LoVo (cell line): ENCODE measurements at regions not wholly inside any gene's neighbourhood (a gene's known extent, or its start where the extent isn't known, plus 50 kb on each side); places are given as distances from the start of the nearest gene placed in this dataset.

Experiments used
- DNase-seq: peaks from one replicate; pipeline ENCODE4 v3.0.0-alpha.2; 2016; ENCODE audit warnings: low spot score

DNA sequence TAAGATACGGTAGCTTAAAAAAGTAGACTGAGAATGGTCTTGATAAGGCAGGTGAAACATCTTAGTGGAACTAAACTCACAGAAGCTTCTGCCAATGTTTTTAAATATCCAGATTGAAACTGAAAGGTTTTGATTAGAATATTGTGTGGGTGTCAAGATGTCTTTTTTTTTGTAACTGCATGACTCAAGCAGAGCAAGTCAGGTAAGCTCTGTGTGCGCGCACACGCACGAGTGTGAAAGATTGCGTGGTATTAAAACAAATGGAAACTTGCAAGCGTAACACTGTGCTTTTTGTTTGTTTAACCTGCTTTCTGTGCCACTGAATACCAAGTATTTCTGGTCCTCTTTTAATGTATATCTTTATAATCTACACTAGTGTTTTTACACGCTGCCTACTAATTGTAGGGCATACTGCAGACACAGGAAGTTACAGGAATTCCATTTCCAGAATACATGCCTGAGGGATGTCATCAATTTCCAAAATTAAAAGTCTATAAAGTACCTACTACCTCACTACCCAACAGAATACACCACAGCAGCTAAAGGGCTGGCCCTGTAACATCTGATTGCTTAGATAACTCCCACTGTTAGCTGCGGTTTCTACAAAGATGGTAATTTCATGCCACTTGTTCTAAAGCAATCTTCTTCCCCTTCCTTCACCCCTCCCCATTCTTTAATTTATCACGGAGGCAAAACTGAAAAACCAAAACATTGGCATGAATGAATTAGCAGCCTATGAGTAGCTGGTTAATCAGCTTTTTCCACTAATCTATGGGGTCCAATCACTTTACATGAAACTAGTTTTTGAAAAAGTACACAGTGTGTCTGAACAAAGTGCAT is 472.8 kb downstream of the SHQ1 start:
- no peak for DNase-seq

DNA sequence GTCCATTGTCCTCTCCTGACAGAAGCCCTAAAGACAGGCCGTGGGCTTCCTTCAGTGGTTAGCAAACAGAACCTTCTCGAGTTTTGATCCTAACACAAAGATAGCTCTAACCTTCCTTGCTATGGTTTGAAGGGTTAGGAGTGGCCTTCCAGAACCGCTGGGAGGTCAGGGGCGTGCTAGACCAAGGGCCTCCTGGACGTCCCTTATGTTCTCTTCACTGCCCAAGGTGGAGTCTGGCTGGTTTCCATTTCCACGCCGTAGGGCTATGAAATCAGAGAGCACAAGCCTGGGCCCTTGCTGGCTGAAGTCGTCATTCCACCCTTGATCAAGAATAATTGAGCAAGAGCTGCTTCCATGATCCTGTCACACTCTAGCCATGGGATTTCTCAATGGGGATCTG is 475.1 kb downstream of the SHQ1 start:
- no peak for DNase-seq

DNA sequence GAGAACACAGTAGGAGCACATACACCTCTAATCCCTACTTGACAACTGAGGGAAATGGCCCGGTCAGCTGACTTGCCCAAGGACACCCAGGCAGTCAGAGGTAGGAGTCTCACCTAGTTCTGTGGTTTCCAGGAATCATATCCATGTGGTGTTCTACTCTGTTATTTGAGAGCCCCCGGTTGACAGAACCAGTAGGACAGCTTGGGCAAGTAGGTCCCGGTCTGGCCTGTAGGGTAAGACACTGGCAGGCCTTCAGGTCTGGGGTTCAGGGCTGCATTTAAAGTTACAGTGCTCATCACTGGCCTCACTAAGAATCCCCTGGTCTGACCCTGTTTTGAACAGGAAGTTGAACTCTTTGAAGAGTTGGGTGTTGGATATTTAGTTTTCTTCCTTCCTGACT is 476.1 kb downstream of the SHQ1 start:
- no peak for DNase-seq

DNA sequence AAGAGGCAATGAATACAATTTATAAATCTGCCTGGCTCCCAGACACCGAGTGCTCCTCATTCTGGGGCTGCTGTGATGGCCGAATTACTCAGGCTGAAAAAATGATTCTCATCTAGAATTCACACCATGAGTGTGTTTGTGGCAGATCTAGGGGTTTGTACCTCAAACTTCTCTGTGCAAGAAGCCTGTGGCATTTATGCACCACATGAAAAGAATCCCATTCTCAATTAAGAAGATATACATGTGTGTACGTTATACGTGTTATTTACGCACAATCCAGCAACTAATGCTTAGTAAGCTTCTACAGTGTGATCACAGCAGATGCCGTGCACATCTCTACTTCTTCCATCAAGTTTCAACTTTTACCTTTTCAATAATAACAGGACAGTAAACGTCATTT is 476.8 kb downstream of the SHQ1 start:
- no peak for DNase-seq

DNA sequence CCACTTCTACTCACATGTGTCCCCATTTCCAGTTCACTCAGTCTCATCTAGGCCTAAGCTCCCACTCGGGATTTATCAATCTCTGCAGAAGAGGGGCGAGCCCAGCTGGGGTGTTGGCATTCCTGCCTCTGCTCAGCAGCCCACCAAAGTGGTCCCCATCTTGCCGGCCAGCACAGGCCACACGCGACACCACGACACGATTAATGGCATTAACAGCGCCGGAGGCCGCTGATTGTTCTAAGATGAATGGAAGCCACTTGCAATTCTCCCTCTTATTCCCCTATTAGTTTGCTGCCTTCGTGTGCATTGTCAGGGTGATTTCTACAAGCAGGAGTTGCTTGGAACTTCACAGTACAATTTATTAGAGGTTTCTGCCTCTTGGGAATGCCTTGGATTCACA is 477.3 kb downstream of the SHQ1 start:
- no peak for DNase-seq

DNA sequence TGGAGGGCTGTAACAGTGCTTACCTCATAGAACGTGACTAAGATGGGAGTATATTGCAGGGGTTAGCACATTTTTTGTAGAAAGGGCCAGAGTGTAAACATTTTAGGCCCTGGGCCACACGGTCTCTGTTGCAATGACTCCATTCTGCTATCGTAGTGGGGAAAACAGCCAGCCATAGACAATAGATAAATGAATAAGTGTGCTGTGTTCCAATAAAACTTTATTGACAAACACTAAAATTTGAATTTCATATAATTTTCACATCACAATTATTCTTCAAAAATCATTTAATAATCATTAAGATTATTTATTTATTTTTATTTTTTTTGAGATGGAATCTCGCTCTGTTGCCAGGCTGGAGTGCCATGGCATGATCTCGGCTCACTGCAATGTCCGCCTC is 478.6 kb downstream of the SHQ1 start:
- no peak for DNase-seq

DNA sequence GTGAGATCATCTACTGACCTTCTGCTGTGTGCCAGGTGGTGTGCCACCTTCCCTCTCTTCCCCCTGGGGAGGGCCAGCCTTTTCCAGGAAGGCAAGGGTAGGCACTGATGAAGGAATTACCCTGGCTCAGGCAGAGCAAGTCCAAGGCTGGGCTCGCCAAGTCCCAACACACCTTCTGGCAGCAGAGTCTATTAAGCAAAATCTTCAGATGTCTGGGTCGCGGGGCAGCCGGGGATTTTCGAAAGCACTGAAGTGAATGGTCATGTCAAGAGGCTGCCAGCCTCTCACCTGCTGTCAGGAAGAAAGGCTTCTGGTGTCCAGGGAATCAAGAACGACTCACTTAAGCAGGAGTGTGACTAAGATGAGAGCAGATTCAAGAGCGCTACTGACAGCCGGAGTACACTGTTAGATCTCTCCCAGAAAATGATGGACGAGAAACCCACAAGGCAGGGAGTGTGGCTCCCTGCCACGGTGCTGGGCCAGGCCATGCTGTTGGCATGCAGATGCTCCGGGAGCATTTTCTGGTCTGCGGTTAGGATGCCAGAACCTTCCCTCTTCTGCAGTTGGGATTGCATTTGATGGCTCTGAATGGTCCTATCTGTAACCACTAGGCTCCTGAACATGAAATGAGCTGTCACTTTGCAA is 479.8 kb downstream of the SHQ1 start:
- DNase-seq = no peak

DNA sequence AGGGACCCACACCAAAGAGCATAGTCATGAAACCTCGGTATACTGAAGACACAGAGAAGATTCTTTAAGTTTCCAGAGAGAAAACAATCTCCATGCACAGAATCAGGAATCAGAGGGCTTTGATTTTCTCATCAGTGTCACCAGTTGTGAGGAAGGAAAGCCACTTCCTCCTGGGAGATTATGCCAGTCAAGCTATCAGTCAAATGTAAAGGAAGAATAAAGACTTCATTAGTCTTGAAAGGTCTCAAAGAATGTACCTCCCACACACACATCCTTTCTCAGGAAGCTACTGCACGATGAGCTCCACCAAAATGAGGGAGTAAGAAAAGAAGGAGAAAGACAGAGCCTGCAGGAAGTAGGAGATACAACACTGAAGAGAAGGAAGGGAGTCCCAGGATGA is 486.3 kb downstream of the SHQ1 start:
- DNase-seq = no peak

DNA sequence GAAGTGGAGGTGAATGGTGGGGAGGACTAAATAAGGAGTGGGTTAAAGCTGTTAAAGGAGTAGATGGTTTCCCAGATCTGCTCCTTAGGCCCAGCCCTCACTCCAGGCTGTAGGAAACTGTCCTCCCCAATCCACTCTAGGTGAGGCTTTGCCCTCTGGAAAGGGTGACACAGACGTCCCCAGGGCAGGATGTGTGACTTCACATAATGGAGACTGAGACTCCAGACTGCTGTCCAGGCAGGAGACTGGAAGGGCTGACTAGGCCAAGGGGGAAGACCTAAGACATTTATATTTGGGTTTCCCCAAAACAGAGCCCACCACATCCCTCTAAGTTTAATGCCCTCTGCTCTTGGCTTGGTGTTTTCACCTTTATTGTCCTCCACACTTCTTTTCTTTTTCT is 488.5 kb downstream of the SHQ1 start:
- DNase-seq = no peak

DNA sequence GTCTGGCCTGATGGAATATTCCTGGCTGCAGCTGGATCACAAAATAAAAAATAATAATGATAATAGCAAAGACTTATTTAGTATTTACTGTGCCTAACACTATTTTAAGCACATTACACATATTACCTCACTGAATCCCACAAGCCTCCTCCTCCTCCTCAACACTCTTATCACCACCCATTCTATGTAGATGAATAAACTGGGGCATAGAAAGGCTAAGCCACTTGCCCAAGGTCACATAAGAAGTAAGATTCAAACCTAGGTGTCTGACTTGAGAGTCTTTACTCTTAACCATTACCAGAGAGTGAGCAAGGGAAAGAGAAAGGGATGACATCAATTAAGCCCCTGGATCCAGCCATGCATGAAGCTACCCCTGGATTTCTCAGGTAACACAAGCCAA is 493.1 kb downstream of the SHQ1 start:
- no peak for DNase-seq

DNA sequence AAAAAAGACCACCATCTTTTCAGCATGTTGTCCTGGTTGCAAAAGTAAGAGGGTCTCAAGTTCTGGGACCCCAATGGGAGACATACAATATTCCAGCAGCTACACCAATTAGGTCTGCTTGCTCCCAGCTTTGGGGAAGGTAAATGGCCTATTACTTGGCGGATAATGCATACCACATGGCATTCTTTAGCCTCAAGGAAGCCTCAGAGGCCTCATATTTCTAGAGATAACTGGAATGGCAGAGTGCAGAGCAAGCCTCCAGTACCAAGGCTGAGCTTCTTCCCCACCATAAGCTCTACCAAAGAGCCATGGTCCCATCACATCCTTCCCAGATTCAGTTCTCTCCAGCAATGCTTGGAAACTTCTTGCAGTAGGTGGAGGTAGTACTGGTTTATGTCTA is 493.8 kb downstream of the SHQ1 start:
- DNase-seq = no peak

DNA sequence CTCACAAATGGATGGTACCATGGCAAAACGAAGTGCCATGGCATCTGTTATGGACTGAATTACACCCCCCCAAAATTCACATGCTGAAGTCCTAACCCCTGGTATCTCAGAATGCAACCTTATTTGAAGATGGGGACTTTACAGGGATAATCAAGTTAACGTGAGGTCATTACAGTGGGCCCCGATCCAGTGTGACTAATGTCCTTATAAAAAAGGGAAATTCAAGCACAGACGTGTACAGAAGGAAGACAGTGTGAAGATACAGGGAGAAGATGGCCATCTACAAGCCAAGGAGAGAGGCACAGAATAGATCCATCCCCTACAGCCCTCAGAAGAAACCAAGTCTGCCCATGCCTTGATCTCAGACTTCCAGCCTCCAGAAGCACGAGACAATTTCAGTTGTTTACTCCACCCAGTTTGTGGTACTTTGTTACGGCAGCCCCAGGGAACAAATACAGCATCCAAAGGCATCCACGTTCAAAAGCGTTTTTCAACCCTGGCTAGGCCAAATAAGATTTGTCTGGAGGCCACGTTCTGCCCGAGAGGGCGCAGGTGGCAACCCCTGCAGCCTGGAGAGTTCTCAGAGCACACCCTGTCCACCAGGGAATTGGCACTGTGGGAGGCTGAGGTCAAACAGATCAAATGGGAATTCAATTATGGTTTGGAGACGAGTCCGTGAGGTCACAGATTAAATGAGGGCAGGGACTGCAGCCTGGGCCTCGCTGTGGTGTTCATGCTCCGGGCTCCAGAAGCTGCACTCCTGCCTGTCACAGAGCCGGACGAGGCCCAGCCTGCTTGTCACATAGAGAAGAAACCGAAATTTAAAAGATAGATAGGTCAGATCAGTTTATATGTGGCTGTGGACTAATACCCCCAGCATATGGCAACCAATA is 494.8 kb downstream of the SHQ1 start:
- no peak for DNase-seq

DNA sequence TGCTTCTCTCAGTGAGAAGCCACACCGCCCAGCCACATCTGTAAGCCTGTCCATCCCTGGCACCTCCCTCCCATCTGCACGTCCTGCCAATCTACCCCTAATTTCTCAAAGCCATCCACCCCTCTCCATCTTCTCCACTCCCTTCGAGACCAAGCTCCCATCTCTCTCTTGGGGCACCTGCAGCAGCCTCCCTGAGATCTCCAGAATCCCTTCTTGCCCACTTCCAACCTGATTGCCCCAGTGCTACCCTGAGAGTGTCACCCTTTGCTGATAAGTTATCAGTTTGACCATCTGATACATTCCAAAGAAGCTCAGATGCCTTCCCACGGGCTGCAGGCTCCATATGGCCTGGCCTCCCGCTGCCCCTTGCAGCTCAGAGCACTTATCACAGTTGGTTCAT is 496.1 kb downstream of the SHQ1 start:
- DNase-seq = no peak

DNA sequence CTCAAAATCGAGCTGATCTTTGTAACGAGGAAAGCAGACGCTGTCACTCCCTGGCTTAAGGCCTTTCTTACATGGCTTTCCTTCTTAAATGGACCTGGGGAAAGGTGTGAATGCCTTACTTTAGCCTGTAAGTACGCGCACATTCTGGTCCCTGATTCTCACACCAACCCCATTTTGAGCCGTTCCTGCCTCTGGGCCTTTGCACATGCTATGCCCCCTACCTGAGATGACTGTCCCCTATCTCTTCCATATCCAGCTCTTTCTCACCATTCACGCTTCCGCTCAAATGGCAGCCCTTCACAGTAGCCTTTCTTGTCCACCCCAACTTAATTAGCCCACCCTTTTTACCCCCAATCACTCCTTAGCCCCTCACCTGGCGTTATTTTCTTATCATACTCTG is 496.7 kb downstream of the SHQ1 start:
- DNase-seq = no peak

DNA sequence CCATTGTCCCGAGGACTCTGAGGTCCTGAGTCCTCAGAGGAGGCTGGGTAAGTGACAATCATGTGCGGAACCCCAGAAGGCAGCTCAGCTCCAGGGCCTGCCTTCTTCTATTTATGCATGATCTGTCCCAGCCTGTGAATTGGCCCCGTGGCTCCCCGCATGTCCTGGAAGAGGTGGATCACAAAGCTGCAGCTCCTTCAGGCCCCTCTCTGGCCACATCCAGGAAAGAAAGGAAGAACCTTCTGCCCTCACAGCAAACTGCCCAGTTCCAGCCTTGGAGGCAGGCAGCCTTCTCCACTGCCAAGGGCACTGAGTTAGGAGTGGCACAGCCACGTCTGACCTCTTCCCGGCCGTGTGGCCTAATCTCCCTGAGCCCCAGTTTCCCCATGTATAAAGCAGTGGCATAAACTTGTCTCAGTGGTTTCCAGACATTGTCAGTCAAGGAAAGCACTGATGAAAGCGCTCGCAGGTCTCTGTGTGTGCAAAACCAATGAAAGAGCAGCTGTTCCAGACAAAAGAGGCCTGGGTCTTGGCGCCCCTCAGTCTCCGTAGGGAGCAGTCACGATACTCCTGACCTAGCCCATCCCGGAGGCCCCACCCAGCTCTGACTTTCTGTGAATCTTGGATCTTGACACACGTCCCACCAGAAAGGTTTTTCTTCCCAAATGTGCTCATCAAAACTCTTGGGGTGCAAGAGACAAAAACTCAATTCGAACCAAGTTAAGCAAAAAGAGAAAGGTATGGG is 497.3 kb downstream of the SHQ1 start:
- DNase-seq = no peak

DNA sequence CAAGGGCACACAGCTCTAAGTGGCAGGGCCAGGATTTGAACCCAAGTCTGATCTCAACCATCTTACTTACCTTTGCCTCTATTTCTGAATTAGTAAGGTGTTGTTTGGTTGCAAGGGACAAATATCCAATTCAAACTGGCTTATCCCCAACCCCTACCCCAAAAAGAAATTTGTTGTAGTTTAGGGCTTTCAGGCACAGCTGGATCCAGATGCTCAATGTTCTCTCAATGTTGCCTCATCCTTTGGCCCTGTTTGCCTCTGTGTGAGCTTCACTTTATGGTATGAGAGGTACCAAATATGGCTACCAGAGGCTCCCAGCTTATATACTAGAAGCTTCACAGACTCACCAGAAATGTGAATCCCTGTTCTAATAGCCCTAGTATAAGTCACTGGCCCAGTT is 499.9 kb downstream of the SHQ1 start:
- no peak for DNase-seq

DNA sequence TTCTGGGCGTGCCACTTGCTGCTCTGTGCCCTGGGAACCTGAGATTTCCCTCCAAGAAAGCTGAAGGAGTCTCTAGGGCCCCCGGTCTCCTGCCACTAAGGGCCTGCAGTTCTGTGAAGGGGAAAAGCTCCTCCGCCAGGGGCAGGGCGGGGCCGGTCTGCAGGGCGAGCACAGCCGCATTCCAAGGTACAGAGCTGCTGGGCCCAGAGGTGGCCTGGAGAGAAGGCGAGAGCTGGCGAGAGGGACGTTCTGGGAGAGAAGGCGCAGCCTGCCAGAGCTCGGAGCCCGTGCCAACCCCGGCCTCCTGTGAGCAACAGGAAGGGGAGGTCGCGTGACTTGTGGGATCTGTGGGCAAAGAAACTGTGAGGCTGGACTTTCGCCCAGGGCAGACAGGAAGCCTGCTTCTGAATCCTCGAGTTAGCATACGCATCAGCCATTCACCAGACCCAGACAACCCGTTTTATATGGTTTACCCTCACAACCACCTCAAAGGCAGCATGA is 500.4 kb downstream of the SHQ1 start:
- peak; percentile 62 for DNase-seq

DNA sequence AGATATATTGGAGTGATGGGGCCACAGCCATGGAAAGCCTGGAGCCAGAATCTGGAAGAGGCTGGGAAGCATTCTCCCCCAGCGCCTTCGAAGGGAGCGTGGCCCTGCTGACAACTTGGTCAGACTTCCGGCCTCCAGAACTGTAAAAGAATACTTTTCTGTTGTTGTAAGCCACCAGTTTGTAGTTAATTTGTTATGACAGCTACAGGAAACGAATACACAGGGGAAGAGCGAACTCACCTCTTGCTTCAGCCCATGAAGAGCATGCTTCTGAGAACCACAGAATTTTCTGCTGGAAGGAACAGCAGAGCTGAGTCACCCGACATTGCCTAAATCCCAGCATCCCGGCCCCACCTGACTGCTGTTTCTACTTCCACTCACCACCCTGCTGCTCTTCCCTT is 501.7 kb downstream of the SHQ1 start:
- DNase-seq = no peak

DNA sequence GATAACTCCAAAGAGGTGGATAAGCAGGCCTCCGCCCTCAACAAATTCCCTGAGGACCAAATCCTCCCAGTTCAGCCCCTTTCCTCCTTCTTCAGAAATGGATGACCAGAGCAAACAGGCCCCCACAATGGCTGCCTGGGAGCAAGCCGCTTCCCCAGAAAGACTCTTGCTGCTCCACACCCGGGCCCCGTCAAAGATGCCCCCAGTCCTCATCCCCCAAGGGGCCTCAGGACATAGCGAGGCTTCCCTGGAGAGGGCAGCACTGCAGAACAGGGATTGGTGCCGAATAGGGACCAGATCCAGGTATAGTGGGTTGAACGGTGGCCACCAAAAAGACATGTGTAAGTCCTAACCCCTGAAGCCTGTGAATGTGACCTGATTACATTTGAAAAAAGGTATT is 502.3 kb downstream of the SHQ1 start:
- DNase-seq = no peak

DNA sequence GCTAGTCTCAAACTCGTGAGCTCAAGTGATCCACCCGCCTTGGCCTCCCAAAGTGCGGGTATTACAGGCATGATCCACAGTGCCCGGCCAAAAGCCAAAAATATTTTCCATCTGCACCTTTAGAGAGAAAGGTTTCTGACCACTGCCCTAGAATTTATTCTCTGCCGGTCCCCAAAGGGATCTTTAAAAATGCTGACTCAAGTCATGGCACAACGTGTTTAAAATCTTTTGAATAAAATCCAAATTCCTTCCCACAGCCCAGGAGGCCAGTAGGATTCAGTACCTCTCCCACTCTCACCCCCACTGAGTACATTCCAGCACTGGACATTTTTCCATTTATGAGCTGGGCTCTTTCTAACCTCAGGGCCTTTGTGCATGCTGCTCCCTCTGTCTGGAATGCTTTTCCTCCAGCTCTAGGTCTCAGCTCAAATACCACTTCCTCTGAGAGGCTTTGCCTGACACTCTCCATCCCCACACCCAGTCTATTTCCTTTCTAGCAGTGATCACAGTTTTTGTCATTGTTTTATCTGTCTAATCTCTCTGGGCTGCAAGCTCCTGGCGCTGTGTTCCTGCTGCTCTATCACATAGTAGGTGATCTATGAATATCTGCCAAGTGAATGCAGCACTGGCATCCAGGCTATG is 502.9 kb downstream of the SHQ1 start:
- DNase-seq = no peak

DNA sequence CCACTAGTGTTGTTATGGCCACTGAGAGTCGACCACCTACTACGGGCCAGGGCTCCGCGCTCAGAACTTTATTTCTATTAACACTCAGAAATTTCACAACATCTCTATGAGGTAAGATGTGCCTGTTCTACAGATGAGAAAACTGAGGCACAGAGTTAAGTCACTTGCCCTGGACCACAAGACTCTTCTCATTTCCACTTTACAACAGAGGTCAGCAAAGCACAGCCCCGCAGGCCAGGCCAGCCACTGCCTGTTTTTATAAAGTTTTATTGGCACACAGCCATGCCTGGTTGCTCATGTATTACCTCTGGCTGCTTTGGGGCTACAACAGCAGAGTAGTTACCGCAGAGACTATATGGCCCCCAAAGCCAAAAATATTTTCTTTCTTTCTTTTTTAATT is 503.6 kb downstream of the SHQ1 start:
- no peak for DNase-seq

DNA sequence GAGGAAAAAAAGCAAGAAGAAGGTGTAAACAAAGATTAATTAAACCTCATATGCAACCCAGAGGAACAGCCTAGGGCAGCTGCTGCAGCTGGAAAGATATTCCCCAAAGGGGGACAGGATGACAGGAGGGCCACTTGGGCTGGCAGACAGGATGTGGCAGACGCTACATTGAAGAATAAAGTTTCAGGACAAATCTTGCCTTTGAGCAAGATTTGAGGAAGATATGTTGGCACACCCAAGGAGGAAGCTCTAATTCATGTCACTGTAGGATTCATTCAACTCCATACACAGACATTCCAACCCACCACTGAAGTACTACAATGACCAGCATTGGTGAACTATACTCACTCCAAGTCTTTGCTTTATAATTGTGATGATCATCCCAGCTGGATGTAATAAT is 504.0 kb downstream of the SHQ1 start:
- DNase-seq = no peak
